Ascending aorta (tissue), 2 donors: ENCODE measurements at regions not wholly inside any gene's neighbourhood (a gene's known extent, or its start where the extent isn't known, plus 50 kb on each side); places are given as distances from the start of the nearest gene placed in this dataset.

Experiments used
- DNase-seq, 2 donors: peaks; one replicate each; pipeline ENCODE4 v3.0.0-alpha.2; 2019; ENCODE audit warnings: low spot score in 2 of 2
- H3K27ac ChIP-seq, 2 donors: fragments of 200-600 bp; sonication (generic); one replicate each; pipeline ENCODE4 v1.5.1; 2016 to 2017; ENCODE audit warnings: mild to moderate bottlenecking in 1 of 2
- H3K27me3 ChIP-seq: fragments of 200-600 bp; sonication (generic); one replicate; pipeline ENCODE4 v1.5.1; 2017
- H3K36me3 ChIP-seq, 2 donors: fragments of 200-600 bp; sonication (generic); one replicate each; pipeline ENCODE4 v1.5.1; 2016
- H3K4me1 ChIP-seq, 2 donors: fragments of 200-600 bp; sonication (generic); one replicate each; pipeline ENCODE4 v1.5.1; 2016 to 2017; ENCODE audit warnings: mild to moderate bottlenecking in 1 of 2
- H3K4me3 ChIP-seq, 2 donors: fragments of 200-600 bp; sonication (generic); one replicate each; pipeline ENCODE4 v1.5.1; 2016 to 2017; ENCODE audit warnings: mild to moderate bottlenecking in 1 of 2
- H3K9me3 ChIP-seq, 2 donors: fragments of 200-600 bp; sonication (generic); one replicate each; pipeline ENCODE4 v1.5.1; 2016
- intact Hi-C: fragments of 100-400 bp; cut with DNase I; formaldehyde crosslinking; loops from one replicate; pipeline ENCODE4 v1.15.1; 2023
- TF ChIP-seq, protein P1 (sequence below), 3 experiments: fragments of 200-600 bp in 2 of 3; fragments of 450-650 bp in 1 of 3; sonication (generic) in 2 of 3; IDR thresholded peaks; one replicate each; pipeline ENCODE4 v1.5.1; 2016 to 2019; ENCODE audit warnings: antibody characterized with exemption in 3 of 3, mild to moderate bottlenecking in 1 of 3, moderate library complexity in 1 of 3

GRCh38 chr16:6195966-6196365 lies 1098.4 kb upstream of the EEF2KMT start:
- DNase-seq, result no peak
- intact Hi-C loops, result no loop called here
- Histone ChIP-seq H3K4me3 (no peak overlapping the region), H3K36me3 (no peaks in the 10 kb centered on the region), H3K27me3 (no peaks in the 10 kb centered on the region), H3K4me1 (no peaks in the 10 kb centered on the region), H3K27ac (no peak overlapping the region), H3K9me3 (no peaks in the 10 kb centered on the region)
- TF ChIP-seq, protein P1, sequence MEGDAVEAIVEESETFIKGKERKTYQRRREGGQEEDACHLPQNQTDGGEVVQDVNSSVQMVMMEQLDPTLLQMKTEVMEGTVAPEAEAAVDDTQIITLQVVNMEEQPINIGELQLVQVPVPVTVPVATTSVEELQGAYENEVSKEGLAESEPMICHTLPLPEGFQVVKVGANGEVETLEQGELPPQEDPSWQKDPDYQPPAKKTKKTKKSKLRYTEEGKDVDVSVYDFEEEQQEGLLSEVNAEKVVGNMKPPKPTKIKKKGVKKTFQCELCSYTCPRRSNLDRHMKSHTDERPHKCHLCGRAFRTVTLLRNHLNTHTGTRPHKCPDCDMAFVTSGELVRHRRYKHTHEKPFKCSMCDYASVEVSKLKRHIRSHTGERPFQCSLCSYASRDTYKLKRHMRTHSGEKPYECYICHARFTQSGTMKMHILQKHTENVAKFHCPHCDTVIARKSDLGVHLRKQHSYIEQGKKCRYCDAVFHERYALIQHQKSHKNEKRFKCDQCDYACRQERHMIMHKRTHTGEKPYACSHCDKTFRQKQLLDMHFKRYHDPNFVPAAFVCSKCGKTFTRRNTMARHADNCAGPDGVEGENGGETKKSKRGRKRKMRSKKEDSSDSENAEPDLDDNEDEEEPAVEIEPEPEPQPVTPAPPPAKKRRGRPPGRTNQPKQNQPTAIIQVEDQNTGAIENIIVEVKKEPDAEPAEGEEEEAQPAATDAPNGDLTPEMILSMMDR (IDR thresholded peaks at IDR 0.05), result no peak

GRCh38 chr16:6193718-6194117 lies 1096.1 kb upstream of the EEF2KMT start:
- H3K27ac ChIP-seq, result no peak overlapping the region
- H3K4me1 ChIP-seq, result no peaks in the 10 kb centered on the region
- no peaks in the 10 kb centered on the region for H3K27me3 ChIP-seq
- H3K9me3 ChIP-seq, result no peaks in the 10 kb centered on the region
- no peak for DNase-seq
- no peak overlapping the region for H3K4me3 ChIP-seq
- no peaks in the 10 kb centered on the region for H3K36me3 ChIP-seq
- TF ChIP-seq, protein P1 (IDR thresholded peaks at IDR 0.05), result no peak
- intact Hi-C loops, result no loop called here

- H3K4me1 ChIP-seq, result no peaks in the 10 kb centered on the region
- intact Hi-C loops, result no loop called here
- H3K9me3 ChIP-seq, result no peaks in the 10 kb centered on the region
- TF ChIP-seq, protein P1 (IDR thresholded peaks at IDR 0.05), result no peak
- no peak for DNase-seq
- no peaks in the 10 kb centered on the region for H3K36me3 ChIP-seq
- H3K4me3 ChIP-seq, result no peak overlapping the region
- no peak overlapping the region for H3K27ac ChIP-seq
- H3K27me3 ChIP-seq, result no peaks in the 10 kb centered on the region
These were observed 1095.4 kb upstream of the EEF2KMT start for GRCh38 chr16:6192984-6193383.

DNA sequence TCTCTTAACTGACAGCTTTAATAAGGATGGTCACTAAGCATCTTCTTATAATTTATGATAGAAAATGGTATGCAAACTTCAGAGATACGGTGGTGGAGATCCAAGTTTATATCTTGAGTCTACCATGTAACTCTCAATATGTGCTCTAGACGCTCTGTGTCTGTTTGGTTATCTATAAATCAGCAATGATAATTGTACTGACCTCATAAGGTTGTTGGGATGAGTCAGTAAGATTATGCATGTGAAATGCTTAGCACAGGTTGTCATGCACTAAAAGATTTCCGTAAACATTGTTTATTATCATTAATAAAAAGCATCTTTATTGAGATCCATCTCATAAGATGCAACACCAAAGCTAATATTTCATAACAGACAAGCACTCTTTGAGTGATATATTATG lies 1094.9 kb upstream of the EEF2KMT start:
- intact Hi-C loops, result no loop called here
- DNase-seq, result no peak

GRCh38 chr16:6190776-6191175 lies 1093.2 kb upstream of the EEF2KMT start:
- Histone ChIP-seq H3K36me3 (no peaks in the 10 kb centered on the region), H3K27ac (no peak overlapping the region), H3K4me3 (no peak overlapping the region), H3K4me1 (no peaks in the 10 kb centered on the region), H3K9me3 (no peaks in the 10 kb centered on the region), H3K27me3 (no peaks in the 10 kb centered on the region)
- no peak for DNase-seq
- intact Hi-C loops, result no loop called here
- TF ChIP-seq, protein P1 (IDR thresholded peaks at IDR 0.05), result no peak

More for the DNA sequence above, 1094.9 kb upstream of the EEF2KMT start:
- no peaks in the 10 kb centered on the region for H3K27me3 ChIP-seq
- H3K4me3 ChIP-seq, result no peak overlapping the region
- TF ChIP-seq, protein P1 (IDR thresholded peaks at IDR 0.05), result no peak
- no peak overlapping the region for H3K27ac ChIP-seq
- no peaks in the 10 kb centered on the region for H3K4me1 ChIP-seq
- no peaks in the 10 kb centered on the region for H3K9me3 ChIP-seq
- no peaks in the 10 kb centered on the region for H3K36me3 ChIP-seq

- Histone ChIP-seq H3K4me1 (no peaks in the 10 kb centered on the region), H3K4me3 (no peak overlapping the region), H3K9me3 (no peaks in the 10 kb centered on the region), H3K36me3 (no peaks in the 10 kb centered on the region), H3K27me3 (no peaks in the 10 kb centered on the region), H3K27ac (no peak overlapping the region)
- DNase-seq, result no peak
- TF ChIP-seq, protein P1 (IDR thresholded peaks at IDR 0.05), result no peak
- intact Hi-C loops, result no loop called here
These were observed 1091.6 kb upstream of the EEF2KMT start for GRCh38 chr16:6189216-6189615.
